Left renal cortex interstitium (tissue), 4 donors: ENCODE measurements at regions not wholly inside any gene's neighbourhood (a gene's known extent, or its start where the extent isn't known, plus 50 kb on each side); places are given as distances from the start of the nearest gene placed in this dataset.

Source experiments
- DNase-seq, 4 donors: peaks; one replicate each; pipeline ENCODE4 v3.0.0-alpha.2; 2013; ENCODE audit warnings: low read depth in 4 of 4, low spot score in 2 of 4, missing footprints in 1 of 4

DNA sequence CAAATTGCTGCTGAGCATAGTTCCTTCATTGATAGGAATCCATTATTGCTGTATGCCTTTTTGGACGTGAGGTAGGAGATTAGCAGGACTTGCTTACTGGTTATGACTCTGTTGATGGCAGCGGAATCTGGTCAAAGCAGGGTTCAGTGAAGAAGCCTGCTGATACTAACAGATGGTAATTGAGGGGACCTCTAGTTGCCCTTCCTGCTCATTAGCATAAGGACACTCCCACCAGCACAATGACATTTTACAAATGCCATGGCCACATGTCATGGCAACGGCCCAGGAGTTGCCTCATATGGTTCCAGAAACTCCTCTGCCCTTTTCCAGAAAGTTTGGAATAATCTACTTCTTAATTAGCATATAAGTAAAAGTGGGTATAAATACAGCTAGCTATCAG lies 417.5 kb downstream of the CDC14C start:
- DNase-seq, result no peak

GRCh38 chr7:49344556-49344955 lies 420.2 kb downstream of the CDC14C start:
- no peak for DNase-seq

- DNase-seq, result no peak
Measured at GRCh38 chr7:49346195-49346899, 422.0 kb downstream of the CDC14C start.

- no peak for DNase-seq
Measured at GRCh38 chr7:49367072-49367471, 406.4 kb upstream of the VWC2 start.

DNA sequence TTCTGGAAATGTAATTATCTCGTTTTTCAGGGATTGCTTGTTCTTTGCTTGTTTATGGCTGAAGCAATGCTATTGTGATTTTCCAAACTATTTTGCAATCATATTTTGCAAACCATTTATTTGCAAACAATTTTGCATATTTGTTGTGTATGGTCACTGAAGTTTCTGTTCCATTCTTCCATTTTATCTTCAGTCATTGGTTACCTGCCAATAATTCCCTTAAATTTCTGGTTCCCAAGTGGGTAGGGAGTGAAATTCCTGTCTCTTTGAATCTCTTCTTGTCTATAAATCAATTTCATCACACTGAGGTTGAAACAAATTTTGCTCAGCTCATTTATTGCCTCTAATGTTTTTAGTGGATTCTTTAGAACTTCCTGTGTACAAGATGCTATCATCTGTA lies 401.7 kb upstream of the VWC2 start:
- DNase-seq, result no peak

GRCh38 chr7:49376817-49377375 lies 396.5 kb upstream of the VWC2 start:
- no peak for DNase-seq

- DNase-seq, result no peak
Measured at GRCh38 chr7:49386792-49387191, 386.6 kb upstream of the VWC2 start.

DNA sequence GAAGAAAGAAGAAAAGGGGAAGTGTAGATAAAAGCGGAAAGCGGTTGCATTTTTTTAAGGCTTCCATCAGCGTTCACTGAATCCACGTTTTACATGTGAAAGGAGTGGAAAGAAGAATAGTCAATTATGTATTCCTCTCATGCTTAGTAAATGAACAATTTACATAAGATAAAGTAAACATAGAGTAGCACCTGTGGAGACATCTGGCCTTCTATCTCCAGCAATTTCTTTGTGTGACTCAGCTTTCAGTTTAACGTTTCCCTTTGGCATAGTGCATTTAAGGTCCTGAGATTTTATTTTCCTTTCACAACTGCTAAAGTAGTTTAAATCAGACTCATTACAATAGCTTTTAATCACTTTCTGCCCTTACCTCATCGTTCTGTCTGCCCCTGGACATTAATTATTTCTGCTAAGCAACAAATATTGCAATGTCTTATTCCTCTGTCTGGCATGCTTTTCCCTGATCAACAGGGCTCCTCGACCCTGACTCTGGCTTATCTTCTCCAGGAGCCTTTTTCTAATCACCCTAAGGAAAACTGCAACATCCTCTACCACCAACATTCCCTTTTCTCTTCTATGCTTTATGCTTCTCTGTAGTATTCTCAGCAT lies 383.5 kb upstream of the VWC2 start:
- no peak for DNase-seq

GRCh38 chr7:49396229-49396628 lies 377.2 kb upstream of the VWC2 start:
- no peak for DNase-seq

- DNase-seq, result no peak
Measured at GRCh38 chr7:49397750-49398149, 375.7 kb upstream of the VWC2 start.

- DNase-seq, result no peak
Measured at GRCh38 chr7:49398236-49398635, 375.2 kb upstream of the VWC2 start.

DNA sequence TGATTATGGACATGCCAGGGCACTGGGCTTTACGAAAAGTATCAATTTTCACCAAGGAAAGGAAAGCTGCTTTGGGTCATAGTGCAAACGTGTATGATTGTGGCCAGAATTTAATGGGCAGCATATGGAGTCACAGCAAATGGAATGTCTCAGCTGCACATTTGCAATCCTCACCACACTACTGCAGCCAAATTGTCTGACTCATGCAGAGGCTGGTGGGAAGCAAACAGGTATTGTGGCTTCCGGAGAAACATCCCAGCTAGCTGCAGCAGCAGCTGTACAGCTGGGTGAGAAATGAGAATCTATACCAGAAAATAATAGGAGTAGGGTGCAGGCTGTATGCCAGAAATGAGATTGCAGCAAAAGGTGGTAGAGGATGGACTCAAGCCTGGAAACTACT lies 374.7 kb upstream of the VWC2 start:
- no peak for DNase-seq

GRCh38 chr7:49400891-49401550 lies 372.4 kb upstream of the VWC2 start:
- DNase-seq, result no peak

GRCh38 chr7:49403844-49404243 lies 369.6 kb upstream of the VWC2 start:
- DNase-seq, result no peak

- DNase-seq, result no peak
Measured at GRCh38 chr7:49407205-49407604, 366.2 kb upstream of the VWC2 start.

GRCh38 chr7:49417034-49417433 lies 356.4 kb upstream of the VWC2 start:
- no peak for DNase-seq

GRCh38 chr7:49418963-49419362 lies 354.5 kb upstream of the VWC2 start:
- no peak for DNase-seq

DNA sequence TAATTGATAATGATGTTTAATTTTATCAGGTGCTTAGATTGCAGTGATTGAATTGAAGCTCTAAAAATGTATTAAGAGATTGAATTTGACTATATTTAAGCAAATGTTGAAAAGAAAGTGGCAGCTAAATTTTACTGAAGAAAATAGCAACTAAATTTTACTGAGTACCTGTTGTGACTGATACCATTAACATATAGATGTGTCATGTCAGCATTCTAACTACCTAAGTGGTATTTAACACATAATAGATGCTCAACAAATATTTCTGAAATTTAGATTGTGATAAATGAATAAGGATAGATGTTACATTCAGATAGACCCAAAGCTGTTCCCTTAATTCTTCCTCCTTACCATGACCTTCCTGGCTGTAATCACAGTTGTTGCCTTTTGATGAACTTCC lies 350.9 kb upstream of the VWC2 start:
- DNase-seq, result no peak

GRCh38 chr7:49424109-49424508 lies 349.3 kb upstream of the VWC2 start:
- DNase-seq, result no peak

- no peak for DNase-seq
Measured at GRCh38 chr7:49425277-49425818, 348.1 kb upstream of the VWC2 start.

DNA sequence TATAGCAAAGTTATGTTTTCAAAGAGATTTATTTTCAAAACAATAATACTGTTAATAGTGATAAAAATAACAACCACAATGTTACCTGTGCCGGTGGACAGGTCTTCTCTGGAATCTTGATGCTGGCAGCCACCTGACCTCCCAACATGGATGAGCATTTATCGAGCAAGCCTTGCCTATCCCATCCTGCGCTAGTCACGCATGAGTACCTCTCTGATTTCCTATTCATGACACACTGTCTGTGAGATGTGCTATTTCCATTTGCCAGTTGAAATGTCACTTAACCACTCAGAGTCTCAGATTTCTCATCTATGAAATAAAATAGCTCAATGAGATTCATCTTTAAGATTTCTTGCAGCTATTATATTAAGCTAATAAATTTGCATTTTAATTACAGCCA lies 341.2 kb upstream of the VWC2 start:
- no peak for DNase-seq

GRCh38 chr7:49433794-49434193 lies 339.6 kb upstream of the VWC2 start:
- DNase-seq, result no peak
